ENCODE measurements at regions not wholly inside any gene's neighbourhood (a gene's known extent, or its start where the extent isn't known, plus 50 kb on each side); places are given as distances from the start of the nearest gene placed in this dataset.

DNA sequence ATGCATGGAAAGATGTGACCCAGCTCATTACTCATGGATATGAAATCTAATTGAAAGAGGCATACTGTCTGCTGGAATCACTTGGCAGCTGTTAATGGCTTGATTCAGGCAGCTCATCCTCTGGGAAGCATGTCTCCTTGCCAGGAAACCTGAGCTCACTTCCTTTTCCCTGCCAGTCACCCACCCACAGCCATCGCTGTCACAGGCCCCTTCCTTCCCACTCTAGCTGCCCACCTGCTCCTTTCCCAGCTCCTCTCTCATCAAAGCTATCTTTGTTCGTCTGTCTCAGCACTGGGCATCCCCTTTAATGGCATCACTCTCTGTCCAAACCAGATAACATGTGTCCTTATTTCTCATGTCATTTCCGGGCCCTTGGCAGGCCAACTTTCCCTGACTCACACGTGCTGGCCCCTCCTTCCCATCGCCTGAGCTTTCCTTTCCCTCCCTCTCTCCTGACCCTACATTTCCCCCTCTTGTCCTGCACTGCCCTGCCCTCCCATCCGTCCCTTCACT is 721.9 kb downstream of the TNS3 start:
- H3K4me1 ChIP-seq (ENCODE audit: insufficient read depth, low read length): no peaks in the 10 kb centered on the region
- Mint-ChIP-seq H3K4me3 (no peak overlapping the region), H3K9me3 (peaks cover 15% of the 10 kb centered on the region), H3K27me3 (no peaks in the 10 kb centered on the region), H3K36me3 (ENCODE audit: low read depth) (no peaks in the 10 kb centered on the region), H3K4me1 (ENCODE audit: low read depth) (no peaks in the 10 kb centered on the region), H3K27ac (no peak overlapping the region)
- ATAC-seq (ENCODE audit: poor library complexity) (no peak), DNase-seq (no peak)
- no peaks in the 10 kb centered on the region for H3K27me3 ChIP-seq (ENCODE audit: control insufficient read depth in 1 of 2, insufficient read depth in 2 of 2, low read length in 2 of 2)
- CTCF ChIA-PET: no interaction called here
- H3K27ac ChIP-seq (ENCODE audit: low read depth in 1 of 2, low read length in 2 of 2): no peak overlapping the region
- POLR2A ChIA-PET: no interaction called here
- peaks cover 0 to 23% of the 10 kb centered on the region in 2 experiments for H3K9me3 ChIP-seq (ENCODE audit: control insufficient read depth in 1 of 2, insufficient read depth in 1 of 2, low read length in 2 of 2)
- no peaks in the 10 kb centered on the region for H3K36me3 ChIP-seq (ENCODE audit: insufficient read depth, low read length)
- TF ChIP-seq, protein P1, sequence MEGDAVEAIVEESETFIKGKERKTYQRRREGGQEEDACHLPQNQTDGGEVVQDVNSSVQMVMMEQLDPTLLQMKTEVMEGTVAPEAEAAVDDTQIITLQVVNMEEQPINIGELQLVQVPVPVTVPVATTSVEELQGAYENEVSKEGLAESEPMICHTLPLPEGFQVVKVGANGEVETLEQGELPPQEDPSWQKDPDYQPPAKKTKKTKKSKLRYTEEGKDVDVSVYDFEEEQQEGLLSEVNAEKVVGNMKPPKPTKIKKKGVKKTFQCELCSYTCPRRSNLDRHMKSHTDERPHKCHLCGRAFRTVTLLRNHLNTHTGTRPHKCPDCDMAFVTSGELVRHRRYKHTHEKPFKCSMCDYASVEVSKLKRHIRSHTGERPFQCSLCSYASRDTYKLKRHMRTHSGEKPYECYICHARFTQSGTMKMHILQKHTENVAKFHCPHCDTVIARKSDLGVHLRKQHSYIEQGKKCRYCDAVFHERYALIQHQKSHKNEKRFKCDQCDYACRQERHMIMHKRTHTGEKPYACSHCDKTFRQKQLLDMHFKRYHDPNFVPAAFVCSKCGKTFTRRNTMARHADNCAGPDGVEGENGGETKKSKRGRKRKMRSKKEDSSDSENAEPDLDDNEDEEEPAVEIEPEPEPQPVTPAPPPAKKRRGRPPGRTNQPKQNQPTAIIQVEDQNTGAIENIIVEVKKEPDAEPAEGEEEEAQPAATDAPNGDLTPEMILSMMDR (IDR thresholded peaks at IDR 0.05): no peak
- no peak overlapping the region for H3K4me3 ChIP-seq (ENCODE audit: low read length)
- intact Hi-C loops (cut with DNase I, micrococcal nuclease): no loop called here

DNA sequence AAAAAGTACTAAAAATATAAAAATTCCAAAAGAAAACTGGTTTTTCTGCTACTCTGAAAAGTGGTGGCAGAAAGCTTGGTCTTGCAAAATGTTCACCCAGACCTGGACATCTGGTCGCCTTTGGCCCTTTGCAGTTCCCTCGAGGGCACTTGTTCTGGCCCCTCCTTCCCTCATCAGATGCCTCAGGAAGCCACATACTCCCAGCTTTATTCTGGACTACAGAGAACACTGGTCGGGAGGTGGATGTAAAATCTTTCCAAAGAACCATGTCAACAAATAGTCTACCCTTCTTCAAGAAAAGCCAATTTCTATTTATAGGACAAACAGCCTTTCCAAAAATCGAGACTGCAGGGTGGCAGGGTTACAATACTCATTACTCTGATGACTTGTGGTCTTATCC is 726.1 kb downstream of the TNS3 start:
- peaks cover 8% of the 10 kb centered on the region for H3K9me3 Mint-ChIP-seq
- intact Hi-C loops (cut with DNase I, micrococcal nuclease): no loop called here
- no peak for ATAC-seq (ENCODE audit: poor library complexity)
- H3K27ac Mint-ChIP-seq: no peak overlapping the region
- Histone ChIP-seq H3K4me1 (ENCODE audit: insufficient read depth, low read length) (no peaks in the 10 kb centered on the region), H3K9me3 (ENCODE audit: control insufficient read depth in 1 of 2, insufficient read depth in 1 of 2, low read length in 2 of 2) (peaks cover 0 to 11% of the 10 kb centered on the region in 2 experiments), H3K27me3 (ENCODE audit: control insufficient read depth in 1 of 2, insufficient read depth in 2 of 2, low read length in 2 of 2) (no peaks in the 10 kb centered on the region), H3K36me3 (ENCODE audit: insufficient read depth, low read length) (no peaks in the 10 kb centered on the region), H3K4me3 (ENCODE audit: low read length) (no peak overlapping the region), H3K27ac (ENCODE audit: low read depth in 1 of 2, low read length in 2 of 2) (no peak overlapping the region)
- no peak for DNase-seq
- H3K4me3 Mint-ChIP-seq: no peak overlapping the region
- no peaks in the 10 kb centered on the region for H3K4me1 Mint-ChIP-seq (ENCODE audit: low read depth)
- no peaks in the 10 kb centered on the region for H3K36me3 Mint-ChIP-seq (ENCODE audit: low read depth)
- TF ChIP-seq, protein P1 (IDR thresholded peaks at IDR 0.05): no peak
- POLR2A ChIA-PET: no interaction called here
- CTCF ChIA-PET: no interaction called here
- no peaks in the 10 kb centered on the region for H3K27me3 Mint-ChIP-seq

DNA sequence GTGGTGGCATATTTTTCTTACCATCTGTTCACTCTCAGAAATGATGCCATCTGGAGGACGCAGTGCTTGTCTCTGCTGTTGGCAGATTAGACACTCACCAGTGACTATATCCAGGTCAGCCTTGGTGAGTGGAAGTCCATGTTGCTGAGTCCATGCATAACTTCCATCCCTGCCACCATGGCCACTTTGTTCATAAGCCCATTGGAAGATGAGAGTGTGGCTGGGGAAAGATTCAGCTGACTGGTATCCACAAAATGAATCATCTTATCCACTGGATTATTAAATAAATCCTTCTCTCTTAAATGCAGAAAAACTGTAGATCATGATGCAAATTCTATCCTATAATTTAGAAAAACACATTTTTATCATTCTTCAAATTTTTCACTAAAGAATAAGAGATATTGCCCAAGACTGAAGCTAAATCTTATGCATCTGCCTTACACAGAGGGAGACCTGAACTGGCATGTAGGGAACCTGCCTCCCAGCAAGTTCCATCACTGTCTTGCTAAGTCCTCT is 726.9 kb downstream of the TNS3 start:
- no peaks in the 10 kb centered on the region for H3K36me3 Mint-ChIP-seq (ENCODE audit: low read depth)
- no peaks in the 10 kb centered on the region for H3K36me3 ChIP-seq (ENCODE audit: insufficient read depth, low read length)
- no peak for DNase-seq
- CTCF ChIA-PET: no interaction called here
- no peak for ATAC-seq (ENCODE audit: poor library complexity)
- no peaks in the 10 kb centered on the region for H3K27me3 ChIP-seq (ENCODE audit: control insufficient read depth in 1 of 2, insufficient read depth in 2 of 2, low read length in 2 of 2)
- H3K4me3 ChIP-seq (ENCODE audit: low read length): no peak overlapping the region
- peaks cover 0 to 5% of the 10 kb centered on the region in 2 experiments for H3K9me3 ChIP-seq (ENCODE audit: control insufficient read depth in 1 of 2, insufficient read depth in 1 of 2, low read length in 2 of 2)
- POLR2A ChIA-PET: no interaction called here
- no peak overlapping the region for H3K4me3 Mint-ChIP-seq
- H3K4me1 Mint-ChIP-seq (ENCODE audit: low read depth): no peaks in the 10 kb centered on the region
- H3K27ac ChIP-seq (ENCODE audit: low read depth in 1 of 2, low read length in 2 of 2): no peak overlapping the region
- no peak overlapping the region for H3K27ac Mint-ChIP-seq
- intact Hi-C loops (cut with DNase I, micrococcal nuclease): no loop called here
- no peaks in the 10 kb centered on the region for H3K4me1 ChIP-seq (ENCODE audit: insufficient read depth, low read length)
- H3K9me3 Mint-ChIP-seq: peaks cover 4% of the 10 kb centered on the region
- H3K27me3 Mint-ChIP-seq: no peaks in the 10 kb centered on the region
- TF ChIP-seq, protein P1 (IDR thresholded peaks at IDR 0.05): no peak

Data from CD4-positive, alpha-beta T cell (primary cell).